Duodenal mucosa (tissue), 2 donors: ENCODE measurements at regions not wholly inside any gene's neighbourhood (a gene's known extent, or its start where the extent isn't known, plus 50 kb on each side); places are given as distances from the start of the nearest gene placed in this dataset.

Experiments used
- H3K27ac ChIP-seq: one replicate; pipeline ENCODE4 v1.7.0; 2013; ENCODE audit warnings: low read depth, low read length
- H3K27me3 ChIP-seq, 2 donors: one replicate each; pipeline ENCODE4 v1.7.0; 2013; ENCODE audit warnings: low read length in 2 of 2, control low read depth in 1 of 2; ENCODE audit not compliant: insufficient read depth in 2 of 2, control insufficient read depth in 1 of 2
- H3K36me3 ChIP-seq, 2 donors: one replicate each; pipeline ENCODE4 v1.7.0; 2013; ENCODE audit warnings: low read length in 2 of 2, control low read depth in 1 of 2; ENCODE audit not compliant: insufficient read depth in 2 of 2, control insufficient read depth in 1 of 2
- H3K4me1 ChIP-seq, 2 donors: one replicate each; pipeline ENCODE4 v1.7.0; 2013; ENCODE audit warnings: low read length in 2 of 2, control low read depth in 1 of 2; ENCODE audit not compliant: insufficient read depth in 2 of 2, control insufficient read depth in 1 of 2
- H3K4me3 ChIP-seq, 2 donors: one replicate each; pipeline ENCODE4 v1.7.0; 2013; ENCODE audit warnings: low read length in 2 of 2, low read depth in 1 of 2
- H3K9ac ChIP-seq, 2 donors: one replicate each; pipeline ENCODE4 v1.7.0; 2013; ENCODE audit warnings: low read length in 2 of 2, low read depth in 1 of 2
- H3K9me3 ChIP-seq, 2 donors: one replicate each; pipeline ENCODE4 v1.7.0; 2013; ENCODE audit warnings: low read length in 2 of 2, control low read depth in 1 of 2; ENCODE audit not compliant: control insufficient read depth in 1 of 2

- Histone ChIP-seq H3K27me3 (no peaks in the 10 kb centered on the region), H3K4me3 (no peak overlapping the region), H3K27ac (no peak overlapping the region), H3K9ac (no peak overlapping the region), H3K9me3 (peaks cover 0 to 2% of the 10 kb centered on the region in 2 donors), H3K36me3 (no peaks in the 10 kb centered on the region), H3K4me1 (no peaks in the 10 kb centered on the region)
These were observed 457.9 kb downstream of the TBC1D32 start for GRCh38 chr6:120876424-120876823.

- Histone ChIP-seq H3K27ac (no peak overlapping the region), H3K9ac (no peak overlapping the region), H3K27me3 (no peaks in the 10 kb centered on the region), H3K9me3 (peaks cover 0 to 3% of the 10 kb centered on the region in 2 donors), H3K4me3 (no peak overlapping the region), H3K4me1 (no peaks in the 10 kb centered on the region), H3K36me3 (no peaks in the 10 kb centered on the region)
These were observed 458.4 kb downstream of the TBC1D32 start for GRCh38 chr6:120875900-120876299.

GRCh38 chr6:120874422-120874821 lies 459.9 kb downstream of the TBC1D32 start:
- Histone ChIP-seq H3K4me1 (no peaks in the 10 kb centered on the region), H3K9me3 (peaks cover 0 to 3% of the 10 kb centered on the region in 2 donors), H3K27ac (no peak overlapping the region), H3K9ac (no peak overlapping the region), H3K27me3 (no peaks in the 10 kb centered on the region), H3K4me3 (no peak overlapping the region), H3K36me3 (no peaks in the 10 kb centered on the region)

- H3K4me1 ChIP-seq: no peaks in the 10 kb centered on the region
- peaks cover 0 to 3% of the 10 kb centered on the region in 2 donors for H3K9me3 ChIP-seq
- H3K36me3 ChIP-seq: no peaks in the 10 kb centered on the region
- H3K9ac ChIP-seq: no peak overlapping the region
- no peak overlapping the region for H3K27ac ChIP-seq
- no peak overlapping the region for H3K4me3 ChIP-seq
- H3K27me3 ChIP-seq: no peaks in the 10 kb centered on the region
These were observed 461.0 kb downstream of the TBC1D32 start for GRCh38 chr6:120873125-120873865.

- H3K27me3 ChIP-seq: no peaks in the 10 kb centered on the region
- no peak overlapping the region for H3K4me3 ChIP-seq
- no peak overlapping the region for H3K9ac ChIP-seq
- H3K27ac ChIP-seq: no peak overlapping the region
- H3K4me1 ChIP-seq: no peaks in the 10 kb centered on the region
- H3K9me3 ChIP-seq: peaks cover 0 to 3% of the 10 kb centered on the region in 2 donors
- H3K36me3 ChIP-seq: no peaks in the 10 kb centered on the region
These were observed 462.1 kb downstream of the TBC1D32 start for GRCh38 chr6:120872262-120872578.

DNA sequence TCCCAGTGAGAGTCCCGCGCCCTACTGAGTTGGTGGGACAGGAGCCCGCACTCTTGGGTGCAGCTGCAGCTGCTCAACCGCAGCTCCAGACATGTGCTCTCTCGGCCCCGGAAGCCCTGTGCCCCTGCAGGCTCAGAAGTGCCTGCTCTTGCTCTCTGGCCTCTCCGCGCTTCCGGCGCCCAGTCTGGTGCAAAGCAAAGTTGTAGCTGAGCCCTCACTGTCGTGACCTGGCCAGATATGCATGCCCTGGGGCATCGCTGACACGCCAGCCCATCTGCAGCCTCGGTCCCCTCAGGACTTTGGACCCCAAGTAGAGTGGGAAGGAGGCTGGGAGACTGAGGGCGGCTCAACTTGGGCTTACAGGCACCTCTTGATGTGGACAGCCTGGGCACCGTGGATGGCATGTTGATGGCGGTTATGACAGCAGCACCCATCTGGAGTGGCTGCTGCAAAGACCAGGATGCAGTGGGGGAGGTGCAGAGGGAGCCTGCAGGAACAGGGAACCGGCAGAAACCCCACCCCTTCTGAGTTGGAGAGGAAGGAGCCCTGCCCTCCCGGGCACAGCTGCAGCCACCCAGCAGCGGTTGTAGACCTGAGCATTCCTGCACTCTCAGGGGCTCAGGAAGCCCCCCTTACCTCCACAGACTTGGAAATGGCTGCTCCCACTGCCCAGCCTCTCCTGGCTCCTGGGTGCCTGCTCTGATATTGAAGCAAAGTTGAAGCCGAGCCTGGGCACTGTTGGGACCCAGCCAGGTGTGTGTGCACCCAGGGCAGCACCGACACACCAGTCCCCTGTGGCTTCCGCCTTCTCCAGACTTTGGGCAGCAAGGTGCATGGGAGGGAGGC lies 462.6 kb downstream of the TBC1D32 start:
- Histone ChIP-seq H3K9me3 (peaks cover 0 to 3% of the 10 kb centered on the region in 2 donors), H3K4me1 (no peaks in the 10 kb centered on the region), H3K9ac (no peak overlapping the region), H3K4me3 (no peak overlapping the region), H3K27ac (no peak overlapping the region), H3K36me3 (no peaks in the 10 kb centered on the region), H3K27me3 (no peaks in the 10 kb centered on the region)

GRCh38 chr6:120869397-120869796 lies 464.9 kb downstream of the TBC1D32 start:
- H3K9ac ChIP-seq: no peak overlapping the region
- no peaks in the 10 kb centered on the region for H3K4me1 ChIP-seq
- no peaks in the 10 kb centered on the region for H3K27me3 ChIP-seq
- H3K9me3 ChIP-seq: peaks cover 0 to 3% of the 10 kb centered on the region in 2 donors
- H3K36me3 ChIP-seq: no peaks in the 10 kb centered on the region
- no peak overlapping the region for H3K4me3 ChIP-seq
- H3K27ac ChIP-seq: no peak overlapping the region

- no peak overlapping the region for H3K9ac ChIP-seq
- H3K9me3 ChIP-seq: no peaks in the 10 kb centered on the region
- no peaks in the 10 kb centered on the region for H3K4me1 ChIP-seq
- H3K4me3 ChIP-seq: no peak overlapping the region
- no peak overlapping the region for H3K27ac ChIP-seq
- no peaks in the 10 kb centered on the region for H3K36me3 ChIP-seq
- no peaks in the 10 kb centered on the region for H3K27me3 ChIP-seq
These were observed 476.9 kb downstream of the TBC1D32 start for GRCh38 chr6:120857422-120857821.

- H3K4me1 ChIP-seq: no peaks in the 10 kb centered on the region
- no peak overlapping the region for H3K4me3 ChIP-seq
- no peak overlapping the region for H3K9ac ChIP-seq
- H3K27me3 ChIP-seq: no peaks in the 10 kb centered on the region
- no peaks in the 10 kb centered on the region for H3K36me3 ChIP-seq
- H3K9me3 ChIP-seq: no peaks in the 10 kb centered on the region
- no peak overlapping the region for H3K27ac ChIP-seq
These were observed 479.7 kb downstream of the TBC1D32 start for GRCh38 chr6:120854583-120854982.

DNA sequence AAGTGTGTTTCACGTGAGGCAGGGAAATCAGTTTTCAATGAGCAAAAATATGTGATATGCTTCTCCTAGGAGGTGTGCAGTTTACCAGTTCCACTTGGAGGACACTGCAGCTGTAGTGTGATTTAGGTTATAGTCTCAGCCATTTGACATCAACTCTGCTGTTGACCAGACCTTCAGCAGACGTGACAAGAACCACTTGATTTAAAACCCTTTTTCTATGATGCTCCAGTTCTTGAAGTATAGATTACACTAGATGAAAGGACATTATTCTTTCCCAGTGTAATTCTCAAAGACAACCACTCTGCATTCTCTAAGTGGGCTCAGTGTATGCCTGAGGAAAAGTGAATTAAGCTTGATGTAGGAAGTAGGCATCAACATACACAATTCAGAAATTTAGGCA lies 480.8 kb downstream of the TBC1D32 start:
- H3K4me1 ChIP-seq: no peaks in the 10 kb centered on the region
- no peaks in the 10 kb centered on the region for H3K36me3 ChIP-seq
- H3K27me3 ChIP-seq: no peaks in the 10 kb centered on the region
- H3K9ac ChIP-seq: no peak overlapping the region
- H3K27ac ChIP-seq: no peak overlapping the region
- H3K9me3 ChIP-seq: no peaks in the 10 kb centered on the region
- no peak overlapping the region for H3K4me3 ChIP-seq
